HG02759 (cell line): ENCODE measurements at regions not wholly inside any gene's neighbourhood (a gene's known extent, or its start where the extent isn't known, plus 50 kb on each side); places are given as distances from the start of the nearest gene placed in this dataset.
"Not testable (repeated sequence)": the region's sequence is repeated elsewhere in the genome, so short reads cannot be mapped to it uniquely, and the experiment has no call there.

Experiments
- ATAC-seq: cut with Tn5 transposase; IDR thresholded peaks from one replicate; pipeline ENCODE4 v1.9.1; 2021; ENCODE audit warnings: mild to moderate bottlenecking, moderate library complexity; ENCODE audit not compliant: unreplicated experiment

GRCh38 chrX:117689956-117690355 is 426.7 kb downstream of the KLHL13 start:
- no peak for ATAC-seq

- ATAC-seq = no peak
These were observed 436.3 kb downstream of the KLHL13 start for GRCh38 chrX:117680286-117680685.

- no peak for ATAC-seq
These were observed 463.2 kb downstream of the KLHL13 start for GRCh38 chrX:117653396-117653795.

- ATAC-seq = no peak
These were observed 471.0 kb downstream of the KLHL13 start for GRCh38 chrX:117645639-117646038.

GRCh38 chrX:117641913-117642656 is 474.5 kb downstream of the KLHL13 start:
- no peak for ATAC-seq

- no peak for ATAC-seq
These were observed 479.8 kb downstream of the KLHL13 start for GRCh38 chrX:117636826-117637225.

- no peak for ATAC-seq
These were observed 483.3 kb downstream of the KLHL13 start for GRCh38 chrX:117633277-117633676.

GRCh38 chrX:117628381-117628780 is 488.2 kb downstream of the KLHL13 start:
- ATAC-seq = no peak

- ATAC-seq = no peak
These were observed 505.8 kb downstream of the KLHL13 start for GRCh38 chrX:117610806-117611205.

- no peak for ATAC-seq
These were observed 506.6 kb downstream of the KLHL13 start for GRCh38 chrX:117610049-117610448.

GRCh38 chrX:117607561-117607960 is 509.0 kb downstream of the KLHL13 start:
- ATAC-seq = no peak

- ATAC-seq = not testable (repeated sequence)
These were observed 510.5 kb downstream of the KLHL13 start for GRCh38 chrX:117606101-117606500.

- ATAC-seq = no peak
These were observed 546.5 kb downstream of the KLHL13 start for GRCh38 chrX:117570160-117570559.

- ATAC-seq = no peak
These were observed 548.4 kb downstream of the KLHL13 start for GRCh38 chrX:117568238-117568637.

- no peak for ATAC-seq
These were observed 572.7 kb downstream of the KLHL13 start for GRCh38 chrX:117543885-117544284.

GRCh38 chrX:117539090-117539418 is 577.6 kb downstream of the KLHL13 start:
- no peak for ATAC-seq

GRCh38 chrX:117538178-117539089 is 578.2 kb downstream of the KLHL13 start:
- no peak for ATAC-seq

GRCh38 chrX:117532339-117532738 is 584.3 kb downstream of the KLHL13 start:
- no peak for ATAC-seq

GRCh38 chrX:117522725-117523700 is 593.6 kb downstream of the KLHL13 start:
- no peak for ATAC-seq

GRCh38 chrX:117517994-117518393 is 598.6 kb downstream of the KLHL13 start:
- no peak for ATAC-seq

GRCh38 chrX:117511379-117511778 is 605.2 kb downstream of the KLHL13 start:
- no peak for ATAC-seq
